ENCODE measurements at regions not wholly inside any gene's neighbourhood (a gene's known extent, or its start where the extent isn't known, plus 50 kb on each side); places are given as distances from the start of the nearest gene placed in this dataset.
A peak's percentile ranks its signal among the peaks of the same experiment; 100 is the strongest.
"Not testable (repeated sequence)": the region's sequence is repeated elsewhere in the genome, so short reads cannot be mapped to it uniquely, and the experiment has no call there.

DNA sequence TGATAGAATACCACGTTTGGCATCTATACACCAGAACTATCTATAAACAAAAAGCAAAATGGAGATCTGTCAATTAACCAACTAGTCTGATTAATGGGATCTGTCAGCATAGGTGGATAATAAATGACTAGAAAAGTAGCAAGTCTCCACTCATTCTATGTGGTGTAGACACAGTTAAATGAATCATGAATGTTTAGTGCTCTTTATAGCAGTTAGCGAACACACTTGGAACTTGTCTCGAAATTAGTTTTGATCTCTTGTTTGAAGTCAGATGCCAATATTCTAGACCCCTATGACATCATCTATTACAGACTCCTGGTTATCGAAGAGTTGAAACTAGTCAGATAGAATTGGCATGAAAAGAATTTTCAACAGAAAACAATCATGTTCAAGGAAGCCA lies 259.7 kb downstream of the AHR start:
- no peak for DNase-seq (ENCODE audit: low read depth)

DNA sequence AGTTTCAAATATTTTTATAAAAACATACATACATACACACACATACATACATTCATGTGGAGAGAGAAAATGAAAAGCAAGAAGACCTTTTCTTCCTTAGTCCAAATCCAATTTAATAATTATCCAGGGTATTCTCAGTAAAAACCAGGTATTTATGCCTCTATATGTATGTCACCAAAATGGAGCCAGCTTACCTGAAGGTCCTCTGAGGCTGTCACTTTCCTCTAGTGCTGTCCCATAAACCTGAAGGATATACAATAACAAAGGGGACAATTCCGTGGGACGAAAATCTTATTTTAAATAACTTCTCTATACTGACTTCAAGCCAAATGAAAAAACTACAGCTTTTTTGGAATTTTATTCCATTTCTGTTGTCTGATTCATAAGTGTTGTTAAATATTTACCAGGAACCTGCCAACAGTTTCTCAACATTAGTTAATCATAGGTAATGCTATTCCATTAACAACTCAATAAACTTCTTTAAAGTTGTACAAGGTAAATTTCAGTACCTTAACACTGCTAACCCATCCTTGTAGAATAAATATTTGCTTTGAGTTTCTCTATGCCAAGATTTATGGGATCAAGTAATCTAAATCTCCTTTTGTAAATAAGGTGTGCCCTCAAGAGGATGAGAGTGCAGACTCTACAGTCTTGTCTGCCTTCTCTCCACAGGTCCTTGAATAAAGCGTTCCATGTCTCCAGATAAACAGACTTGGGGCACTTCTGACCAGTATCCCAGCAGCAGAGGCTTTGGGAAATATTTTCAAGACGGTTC lies 260.3 kb downstream of the AHR start:
- no peak for DNase-seq (ENCODE audit: low read depth)

DNA sequence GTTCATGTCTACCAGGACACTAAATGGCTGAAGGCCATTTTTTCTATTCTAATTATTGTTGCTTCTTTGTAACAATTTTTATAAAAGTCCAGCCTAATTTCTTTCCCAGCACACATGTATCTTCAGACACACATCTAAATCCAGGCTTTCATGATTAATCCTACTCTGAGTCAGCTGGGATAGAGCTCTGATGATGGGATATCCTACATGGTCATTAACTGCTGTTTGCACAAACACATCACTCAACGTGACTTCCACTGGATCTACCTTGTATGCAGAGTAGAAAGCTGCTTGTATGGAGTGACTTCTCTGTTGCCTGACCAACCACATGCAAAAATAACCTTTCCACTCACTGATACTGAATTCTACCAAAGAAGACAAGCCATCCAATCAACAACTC lies 260.9 kb downstream of the AHR start:
- DNase-seq (ENCODE audit: low read depth), result peak; percentile 20

DNA sequence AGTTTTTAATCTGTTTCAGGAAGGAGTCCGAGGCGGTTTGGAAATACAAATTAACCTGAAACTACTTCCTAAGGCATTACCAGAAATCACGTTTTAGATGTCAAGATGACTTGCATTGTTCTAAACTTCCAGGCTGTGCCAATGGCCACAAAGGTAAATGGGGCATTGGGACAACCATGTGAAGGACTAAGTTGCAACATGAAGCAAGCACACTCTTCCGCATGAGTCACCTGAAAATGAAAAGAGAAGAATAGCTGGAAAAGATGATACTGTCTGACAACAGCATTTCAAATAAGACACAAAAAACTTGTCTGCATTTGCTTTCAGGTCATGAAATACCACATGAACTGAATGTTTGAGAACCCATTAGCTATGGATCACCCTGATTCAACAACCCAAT lies 262.1 kb downstream of the AHR start:
- DNase-seq (ENCODE audit: low read depth), result peak; percentile 28

DNA sequence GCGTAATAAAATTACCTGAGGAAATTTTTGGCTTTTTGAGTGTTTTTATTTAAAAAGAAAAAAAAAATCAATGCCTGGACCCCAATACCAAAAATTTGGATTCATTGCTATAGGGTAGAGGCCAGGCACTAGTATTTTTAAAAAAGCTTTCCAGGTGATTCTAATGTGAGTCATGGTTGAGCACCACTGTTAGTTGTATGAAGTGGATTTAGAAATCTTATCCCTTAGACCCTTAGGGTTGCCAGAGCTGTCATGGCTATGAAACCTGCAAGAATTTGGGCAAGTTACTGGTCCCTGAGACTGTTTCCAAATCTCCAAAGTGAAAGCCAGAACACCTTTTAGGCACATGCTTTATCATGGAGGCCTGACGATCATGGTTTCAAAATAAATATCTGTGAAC lies 262.5 kb downstream of the AHR start:
- no peak for DNase-seq (ENCODE audit: low read depth)

DNA sequence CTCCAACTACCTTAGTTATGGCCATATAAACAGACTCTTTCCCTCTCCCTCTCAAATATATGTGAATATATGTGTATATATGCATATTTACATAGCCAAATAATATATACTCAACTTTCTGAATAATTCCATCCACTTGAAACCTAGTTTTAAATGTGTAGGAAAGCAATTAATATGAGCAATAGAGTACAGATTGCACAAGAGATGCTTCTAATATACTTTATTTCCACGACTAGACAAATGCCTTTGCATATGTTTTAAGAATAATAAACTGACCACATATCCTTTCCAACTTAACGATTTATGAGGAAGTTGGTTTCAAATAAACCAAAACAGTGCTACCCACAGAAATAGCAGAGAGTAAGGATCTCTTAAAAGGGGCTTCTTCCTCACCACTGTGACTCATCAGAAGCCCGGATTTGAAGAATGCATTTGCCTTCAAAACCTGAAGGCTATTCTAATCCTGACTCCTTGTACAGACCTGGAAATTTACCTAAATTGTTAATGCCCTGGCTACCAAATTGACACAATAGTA lies 266.3 kb downstream of the AHR start:
- DNase-seq (ENCODE audit: low read depth), result peak; percentile 85

DNA sequence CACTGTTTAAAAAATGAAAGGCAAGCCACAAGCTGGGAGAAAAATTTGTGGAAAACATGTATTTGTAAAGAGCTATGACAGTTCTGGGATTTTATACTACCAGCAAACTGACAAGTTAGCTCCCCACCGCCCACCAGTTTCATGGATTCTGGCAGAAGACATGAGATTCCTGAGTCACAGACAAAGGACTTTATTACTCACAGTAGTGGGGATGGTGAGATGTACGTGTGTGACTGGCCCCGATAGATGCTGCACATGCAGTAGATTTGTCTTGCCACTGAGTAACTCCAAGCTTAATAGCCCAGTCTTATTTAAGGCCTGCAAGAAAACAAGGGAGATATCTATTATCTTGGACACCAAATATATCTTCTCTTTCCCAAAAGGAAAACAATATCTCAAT lies 281.7 kb downstream of the AHR start:
- peak; percentile 85 for DNase-seq (ENCODE audit: low read depth)

DNA sequence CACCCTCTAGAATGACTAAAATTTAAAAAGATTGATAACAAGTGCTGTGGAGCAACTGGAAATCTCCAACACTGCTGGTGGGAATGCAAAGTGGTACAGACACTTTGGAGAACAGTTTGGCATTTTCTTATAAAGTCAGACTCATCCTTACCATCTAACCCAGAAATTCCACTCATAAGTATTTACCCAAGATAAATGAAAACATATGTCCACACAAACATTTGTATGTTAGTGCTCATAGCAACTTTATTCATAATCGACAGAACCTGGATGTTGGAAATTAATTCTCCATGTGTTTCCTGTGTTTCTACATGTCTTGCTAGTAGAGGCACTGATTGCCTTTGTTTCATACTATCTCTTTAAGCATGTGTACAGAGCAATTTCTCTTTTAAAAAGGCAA lies 282.4 kb downstream of the AHR start:
- no peak for DNase-seq (ENCODE audit: low read depth)

DNA sequence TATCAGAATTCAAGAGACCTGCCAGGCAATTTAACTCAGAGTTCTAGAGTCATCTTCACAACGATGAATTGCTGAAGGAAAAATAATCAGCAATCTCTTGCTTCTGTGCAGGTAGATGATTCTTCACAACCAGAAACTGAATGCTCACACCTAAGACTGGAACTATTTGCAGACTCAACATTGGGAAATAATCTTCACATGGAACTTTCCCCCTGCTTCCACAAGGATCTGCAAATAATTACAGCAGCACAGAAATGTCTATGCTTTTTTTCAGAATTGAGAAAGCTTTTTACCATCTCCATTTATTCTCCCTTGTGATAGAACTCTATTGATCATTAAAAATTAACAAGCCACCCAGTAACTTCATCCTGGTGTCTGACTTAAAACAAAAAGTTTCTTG lies 282.8 kb downstream of the AHR start:
- no peak for DNase-seq (ENCODE audit: low read depth)

DNA sequence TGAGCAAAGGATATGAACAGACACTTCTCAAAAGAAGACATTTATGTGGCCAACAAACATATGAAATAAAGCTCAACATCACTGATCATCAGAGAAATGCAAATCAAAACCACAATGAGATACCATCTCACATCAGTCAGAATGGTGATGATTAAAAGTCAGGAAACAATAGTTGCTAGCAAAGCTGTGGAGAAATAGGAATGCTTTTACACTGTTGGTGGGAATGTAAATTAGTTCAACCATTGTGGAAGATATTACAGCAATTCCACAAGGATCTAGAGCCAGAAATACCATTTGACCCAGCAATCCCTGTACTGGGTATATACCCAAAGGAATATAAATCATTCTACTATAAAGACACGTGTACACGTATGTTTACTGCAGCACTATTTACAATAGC lies 284.2 kb downstream of the AHR start:
- DNase-seq (ENCODE audit: low read depth), result not testable (repeated sequence)

DNA sequence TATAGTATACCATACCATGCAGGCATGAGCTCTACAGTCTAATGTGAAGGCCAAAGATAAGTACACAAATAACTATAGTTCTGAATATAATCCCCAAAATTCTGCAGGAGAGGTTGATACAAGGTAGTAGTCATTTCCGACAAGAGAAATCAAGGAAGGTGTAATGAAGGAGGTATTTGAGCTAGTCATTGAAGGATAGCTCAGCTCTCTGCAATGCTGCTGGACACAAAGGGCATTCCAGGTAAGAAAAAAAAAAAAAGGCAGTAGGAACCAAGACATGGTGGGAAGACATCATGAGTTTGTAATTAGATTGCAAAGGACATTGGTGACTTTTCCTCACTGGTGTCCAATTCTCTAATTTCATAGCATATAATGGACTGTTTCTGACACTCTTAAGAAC lies 285.3 kb downstream of the AHR start:
- no peak for DNase-seq (ENCODE audit: low read depth)

DNA sequence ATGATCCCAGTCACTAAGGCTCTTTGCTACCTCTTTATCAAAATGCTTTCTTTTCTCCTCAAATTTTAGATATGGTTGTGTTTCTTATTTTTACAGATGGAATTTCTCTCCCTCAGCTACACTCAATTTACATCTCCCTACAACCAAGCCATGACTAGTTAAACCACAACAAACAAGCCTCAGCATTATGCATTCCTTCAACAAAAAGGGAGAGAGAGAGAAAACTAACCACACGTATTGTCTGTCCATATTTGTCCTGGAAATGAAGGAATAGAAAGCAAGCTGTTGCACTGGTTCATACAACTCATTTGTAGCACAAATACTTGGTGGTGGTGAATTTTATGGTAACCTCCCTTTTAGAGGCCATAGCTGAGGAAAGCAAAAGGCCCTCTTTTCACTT lies 286.4 kb downstream of the AHR start:
- DNase-seq (ENCODE audit: low read depth), result peak; percentile 30

DNA sequence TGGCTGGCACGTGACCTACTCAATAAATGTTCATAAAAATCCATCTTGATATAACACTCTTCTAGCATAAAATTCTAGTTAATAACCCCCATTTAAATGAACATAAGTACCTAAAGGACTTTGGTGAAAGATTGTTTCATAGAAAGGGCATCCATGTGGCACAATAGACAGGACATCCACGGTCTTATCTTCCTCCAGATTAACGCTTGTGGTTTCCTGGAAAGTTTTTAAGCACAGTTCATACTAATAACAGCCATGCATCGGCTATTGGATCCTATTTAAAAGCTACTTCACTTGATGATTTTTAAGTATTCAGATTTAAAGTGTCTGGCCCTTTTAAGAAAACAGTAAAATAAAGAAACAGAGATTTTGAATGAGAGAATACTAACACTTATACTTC lies 288.3 kb downstream of the AHR start:
- no peak for DNase-seq (ENCODE audit: low read depth)

DNA sequence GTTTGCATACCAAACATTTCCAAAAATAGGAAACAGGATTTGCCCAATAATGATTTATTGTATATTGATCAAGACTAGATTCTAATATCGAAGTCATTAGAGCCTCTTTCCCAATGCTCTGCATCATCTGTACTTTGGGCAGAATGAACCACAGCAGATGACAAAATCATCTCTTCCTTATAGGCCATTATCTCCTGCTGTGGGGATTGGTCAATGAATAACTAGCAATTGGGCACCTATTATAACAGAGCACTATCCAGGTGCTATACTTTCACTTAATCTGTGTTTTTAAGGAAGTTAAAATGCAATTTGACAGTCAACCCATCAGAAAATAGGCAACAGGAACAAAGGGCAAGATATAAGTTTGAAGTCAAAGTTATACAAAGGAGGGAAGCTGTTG lies 290.3 kb downstream of the AHR start:
- DNase-seq (ENCODE audit: low read depth), result no peak

DNA sequence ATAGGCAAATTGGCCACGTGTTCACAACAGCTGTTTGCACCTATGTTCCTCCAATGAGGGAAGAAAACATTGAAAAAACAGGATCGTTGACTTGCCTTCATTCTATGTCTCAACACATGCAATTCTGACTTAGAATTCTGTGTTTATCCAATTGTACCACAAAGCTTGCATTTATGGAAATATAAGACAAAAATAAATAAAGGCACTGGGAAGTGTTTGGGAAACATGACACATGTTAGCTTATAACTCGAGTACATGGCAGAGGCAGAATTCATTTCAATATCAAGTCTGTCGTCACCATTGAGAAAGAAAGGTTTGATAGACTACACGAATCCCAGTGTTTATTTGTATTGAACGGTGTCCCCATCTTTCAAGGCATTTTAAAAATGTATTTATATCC lies 291.2 kb downstream of the AHR start:
- DNase-seq (ENCODE audit: low read depth), result no peak

DNA sequence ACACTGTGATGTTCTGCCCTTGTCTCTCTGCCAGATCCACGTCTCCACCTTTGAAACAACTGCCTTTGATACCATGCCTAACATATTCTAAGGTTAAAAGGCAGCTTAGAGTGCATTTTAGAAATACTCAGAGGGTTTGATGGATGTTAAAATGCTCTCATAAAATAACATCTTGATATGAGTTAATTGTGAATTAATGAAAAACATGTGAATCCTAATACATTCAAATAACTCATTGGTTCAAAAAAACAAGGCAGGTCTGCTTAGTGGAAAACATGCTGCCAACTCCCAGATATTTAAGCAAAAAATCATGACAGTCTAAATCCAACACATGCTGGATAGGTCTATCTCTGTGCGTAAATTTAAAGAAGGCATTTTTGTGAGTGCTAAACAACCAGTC lies 291.8 kb downstream of the AHR start:
- no peak for DNase-seq (ENCODE audit: low read depth)

DNA sequence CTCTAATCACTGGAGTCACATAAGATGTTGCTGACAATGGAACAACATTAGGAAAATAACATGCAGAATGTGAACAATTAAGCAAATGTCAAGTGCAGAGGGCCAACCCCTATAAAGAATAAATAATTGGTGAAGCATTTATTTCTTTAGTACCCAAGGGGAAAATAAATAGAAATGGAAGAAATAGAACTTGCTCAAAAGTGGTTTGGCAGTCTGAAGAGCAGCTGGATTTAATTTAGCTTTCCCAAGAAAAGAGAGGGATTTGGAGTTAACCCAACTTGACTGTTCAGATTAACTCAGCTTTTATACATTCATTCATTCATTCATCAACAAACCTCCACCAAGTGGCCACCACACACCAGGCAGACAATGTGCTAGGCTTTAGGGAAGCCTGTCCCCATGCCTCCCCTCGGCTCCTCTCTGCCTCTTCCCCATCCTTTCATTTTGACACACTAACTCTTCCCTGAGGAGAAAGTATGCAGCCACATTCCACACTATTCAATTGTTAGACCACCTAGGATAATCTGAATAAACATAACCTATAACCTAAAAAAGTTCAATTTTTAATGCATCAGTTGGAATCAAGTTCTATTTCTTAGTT lies 295.5 kb downstream of the AHR start:
- DNase-seq (ENCODE audit: low read depth), result no peak

DNA sequence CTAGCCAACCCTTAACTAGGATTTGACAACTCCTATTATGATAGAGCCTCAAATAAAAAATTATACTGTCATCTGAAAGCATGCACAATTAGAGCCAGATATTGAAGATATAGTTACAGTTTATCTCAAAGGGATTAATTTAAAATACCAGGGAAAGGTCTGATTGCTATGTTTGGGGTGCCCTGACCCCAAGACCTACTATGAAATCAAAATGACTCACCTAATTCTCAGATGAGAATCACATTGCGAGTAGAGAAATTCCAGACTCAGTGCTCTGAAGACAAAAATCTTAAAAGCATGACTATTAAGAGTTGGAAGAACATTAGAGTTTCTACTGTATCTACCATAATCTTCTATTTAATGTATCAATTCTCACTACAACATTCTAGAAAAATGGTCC lies 297.1 kb downstream of the AHR start:
- DNase-seq (ENCODE audit: low read depth), result peak; percentile 20

DNA sequence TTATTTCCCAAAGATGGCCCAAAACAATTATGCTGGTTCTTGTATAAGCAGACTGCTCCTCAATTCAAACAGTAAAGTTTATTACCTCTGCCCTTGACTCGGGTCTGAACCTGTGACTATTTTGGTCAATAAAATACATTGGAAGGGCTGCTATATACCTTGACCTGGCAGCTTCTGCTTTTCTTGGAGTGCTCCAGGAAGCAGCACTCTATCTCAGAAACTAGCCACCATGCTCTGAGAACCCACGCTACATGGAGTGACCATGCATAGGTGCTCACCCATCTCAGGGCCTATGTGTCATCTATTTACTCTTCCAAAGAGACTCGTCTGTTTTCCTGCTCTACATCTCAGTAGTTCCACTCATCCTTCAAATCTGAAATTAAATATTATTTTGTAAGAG lies 299.9 kb downstream of the AHR start:
- no peak for DNase-seq (ENCODE audit: low read depth)

DNA sequence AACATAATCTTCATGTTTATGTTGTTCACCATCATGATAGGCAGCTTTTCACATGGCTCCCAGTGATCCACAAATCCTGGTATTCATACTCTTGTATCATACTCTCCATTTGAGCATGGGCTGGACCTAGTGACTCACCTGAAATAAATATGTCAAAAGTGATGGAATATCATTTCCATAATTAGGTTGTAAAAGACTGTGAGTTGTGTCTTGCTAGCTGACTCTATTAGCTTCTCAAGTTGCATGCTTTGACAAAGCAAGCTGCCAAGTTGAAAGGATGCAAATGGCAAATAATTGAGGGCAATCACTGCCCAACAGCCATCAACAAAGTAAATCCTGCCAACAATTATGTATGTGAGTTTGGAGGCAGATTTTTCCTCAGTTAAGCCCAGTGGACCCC lies 300.4 kb downstream of the AHR start:
- DNase-seq (ENCODE audit: low read depth), result peak; percentile 17

DNA sequence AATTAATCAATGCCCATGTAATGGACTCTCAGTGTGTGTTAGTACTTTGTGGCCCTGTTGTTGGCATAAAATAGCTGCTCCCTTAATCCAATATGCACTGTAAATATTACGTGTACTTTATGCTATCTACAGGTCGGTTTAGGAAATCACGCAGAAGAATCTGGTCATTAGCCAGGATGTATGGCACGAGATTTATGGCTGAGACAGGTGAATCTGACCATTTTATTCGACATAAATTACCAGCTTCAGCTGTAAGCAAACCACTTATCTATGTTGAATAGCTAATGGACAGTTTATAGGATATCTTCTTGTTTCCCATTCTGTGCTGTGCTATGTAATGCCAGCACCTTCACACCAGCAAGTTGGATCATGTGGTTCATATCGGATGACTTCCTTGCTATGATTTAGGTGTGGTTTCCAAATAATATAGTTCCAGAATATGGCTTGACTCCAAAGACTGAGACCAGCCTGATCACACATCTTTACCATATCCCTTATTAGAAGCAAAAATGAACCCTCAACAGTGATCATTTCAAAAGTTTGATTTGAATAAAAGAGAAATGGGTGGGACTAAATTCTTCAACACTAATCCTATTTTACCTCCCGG lies 301.4 kb downstream of the AHR start:
- no peak for DNase-seq (ENCODE audit: low read depth)

DNA sequence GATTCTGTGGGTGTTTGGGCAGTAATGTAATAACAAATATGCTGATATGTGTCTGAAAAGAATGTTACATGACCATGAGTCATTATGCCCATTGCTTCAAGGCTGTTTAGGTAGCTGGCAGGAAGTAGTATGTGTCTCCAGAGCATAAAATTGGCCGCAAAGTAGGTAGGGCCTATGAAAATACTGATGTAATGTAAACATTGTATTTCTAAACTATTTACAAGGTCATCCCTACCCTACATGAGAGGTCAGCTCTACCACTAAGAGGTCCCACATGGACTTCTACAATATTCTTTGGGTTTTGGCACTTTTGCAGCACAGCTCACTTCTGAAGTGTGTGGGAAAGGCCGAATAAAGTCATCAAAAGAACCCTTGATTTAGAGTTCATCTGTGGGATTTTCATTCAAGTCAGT lies 301.9 kb downstream of the AHR start:
- peak; percentile 97 for DNase-seq (ENCODE audit: low read depth)

DNA sequence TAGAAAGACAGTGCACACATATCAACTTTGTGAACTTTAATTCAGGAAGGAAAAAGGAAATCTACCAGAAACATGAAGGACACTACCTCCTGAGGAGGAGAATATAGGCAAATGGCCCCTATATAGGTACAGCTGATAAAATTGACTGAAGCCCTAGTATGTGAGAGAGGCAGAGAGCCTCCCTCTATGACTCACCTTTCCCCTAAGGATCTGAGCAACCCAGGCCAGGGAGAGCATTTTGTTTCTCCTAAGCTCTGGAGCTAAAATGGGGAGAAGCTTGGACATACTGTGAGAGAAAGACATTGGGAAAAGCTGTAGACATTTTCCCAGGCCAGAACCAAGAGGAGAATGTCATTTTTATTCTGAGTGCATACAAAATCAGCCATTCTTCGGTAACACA lies 303.5 kb downstream of the AHR start:
- DNase-seq (ENCODE audit: low read depth), result no peak

Data from iris pigment epithelial cell (primary cell).